OCI-LY3 (cell line): ENCODE measurements at regions not wholly inside any gene's neighbourhood (a gene's known extent, or its start where the extent isn't known, plus 50 kb on each side); places are given as distances from the start of the nearest gene placed in this dataset.

ENCODE experiments used
- H2AFZ ChIP-seq: fragments of 200-600, 300-600 bp; shearing (Covaris generic); 2 replicates; pipeline ENCODE4 v1.6.0; 2014; ENCODE audit warnings: antibody characterized with exemption, low read depth, low read length
- H3K27ac ChIP-seq: fragments of 200-600, 300-600 bp; sonication (generic); 2 replicates; pipeline ENCODE4 v1.5.1; 2014; ENCODE audit warnings: mild to moderate bottlenecking, low read length, moderate library complexity, mixed read lengths
- H3K27me3 ChIP-seq: fragments of 200-600, 300-600 bp; sonication (generic); 2 replicates; pipeline ENCODE4 v1.6.1; 2014; ENCODE audit warnings: low read depth, low read length, mixed read lengths
- H3K36me3 ChIP-seq: fragments of 200-600, 300-600 bp; sonication (generic); replicated peaks from 2 replicates; pipeline ENCODE3; 2014; ENCODE audit warnings: low read depth, low read length, mixed read lengths
- H3K4me1 ChIP-seq: fragments of 300-600, 200-600 bp; sonication (generic); 2 replicates; pipeline ENCODE4 v1.6.1; 2014; ENCODE audit warnings: low read length, mixed read lengths
- H3K4me2 ChIP-seq: fragments of 200-600, 300-600 bp; sonication (generic); 2 replicates; pipeline ENCODE4 v1.6.1; 2014; ENCODE audit warnings: low read length, mixed read lengths
- H3K4me3 ChIP-seq: fragments of 300-600, 200-600 bp; sonication (generic); 2 replicates; pipeline ENCODE4 v1.5.1; 2014; ENCODE audit warnings: antibody characterized with exemption, mild to moderate bottlenecking, low read length, moderate library complexity
- H3K79me2 ChIP-seq: fragments of 300-600, 200-600 bp; shearing (Covaris generic); 2 replicates; pipeline ENCODE4 v1.6.1; 2014; ENCODE audit warnings: mild to moderate bottlenecking, low read length, mixed read lengths
- H3K9ac ChIP-seq: fragments of 300-600, 200-600 bp; shearing (Covaris generic); 2 replicates; pipeline ENCODE4 v1.6.0; 2014; ENCODE audit warnings: mild to moderate bottlenecking, low read length, moderate library complexity
- H3K9me3 ChIP-seq: fragments of 200-600, 300-600 bp; shearing (Covaris generic); 2 replicates; pipeline ENCODE4 v1.6.1; 2014; ENCODE audit warnings: low read length, mixed read lengths; ENCODE audit not compliant: insufficient read depth
- H4K20me1 ChIP-seq: fragments of 200-600, 300-600 bp; sonication (generic); 2 replicates; pipeline ENCODE4 v1.6.1; 2016; ENCODE audit warnings: low read length, mixed read lengths; ENCODE audit not compliant: insufficient read depth
- EZH2phosphoT487 ChIP-seq: fragments of 200-600 bp; shearing (Covaris generic); IDR thresholded peaks from 2 replicates; pipeline ENCODE4 v1.6.1; 2018; ENCODE audit warnings: antibody characterized with exemption, mixed run types, low read depth
- TF ChIP-seq, protein P1 (sequence below): fragments of 200-600, 300-600 bp; sonication (generic); IDR thresholded peaks from 2 replicates; pipeline ENCODE4 v1.5.1; 2014; ENCODE audit warnings: antibody characterized with exemption, low read length, low read depth

- TF ChIP-seq, protein P1, sequence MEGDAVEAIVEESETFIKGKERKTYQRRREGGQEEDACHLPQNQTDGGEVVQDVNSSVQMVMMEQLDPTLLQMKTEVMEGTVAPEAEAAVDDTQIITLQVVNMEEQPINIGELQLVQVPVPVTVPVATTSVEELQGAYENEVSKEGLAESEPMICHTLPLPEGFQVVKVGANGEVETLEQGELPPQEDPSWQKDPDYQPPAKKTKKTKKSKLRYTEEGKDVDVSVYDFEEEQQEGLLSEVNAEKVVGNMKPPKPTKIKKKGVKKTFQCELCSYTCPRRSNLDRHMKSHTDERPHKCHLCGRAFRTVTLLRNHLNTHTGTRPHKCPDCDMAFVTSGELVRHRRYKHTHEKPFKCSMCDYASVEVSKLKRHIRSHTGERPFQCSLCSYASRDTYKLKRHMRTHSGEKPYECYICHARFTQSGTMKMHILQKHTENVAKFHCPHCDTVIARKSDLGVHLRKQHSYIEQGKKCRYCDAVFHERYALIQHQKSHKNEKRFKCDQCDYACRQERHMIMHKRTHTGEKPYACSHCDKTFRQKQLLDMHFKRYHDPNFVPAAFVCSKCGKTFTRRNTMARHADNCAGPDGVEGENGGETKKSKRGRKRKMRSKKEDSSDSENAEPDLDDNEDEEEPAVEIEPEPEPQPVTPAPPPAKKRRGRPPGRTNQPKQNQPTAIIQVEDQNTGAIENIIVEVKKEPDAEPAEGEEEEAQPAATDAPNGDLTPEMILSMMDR = no peak
- TF ChIP-seq EZH2phosphoT487 = no peak
Measured at GRCh38 chr2:49236316-49236715, 82.0 kb upstream of the FSHR start.

GRCh38 chr2:49226360-49226759 is 72.0 kb upstream of the FSHR start:
- Histone ChIP-seq H3K9ac (no peak overlapping the region), H3K9me3 (no peaks in the 10 kb centered on the region), H3K27ac (no peak overlapping the region), H3K79me2 (no peaks in the 10 kb centered on the region), H3K27me3 (no peaks in the 10 kb centered on the region), H3K36me3 (no peaks in the 10 kb centered on the region), H3K4me3 (no peak overlapping the region), H2AFZ (no peak overlapping the region), H4K20me1 (no peaks in the 10 kb centered on the region), H3K4me2 (no peak overlapping the region), H3K4me1 (no peaks in the 10 kb centered on the region)
- TF ChIP-seq EZH2phosphoT487 = no peak
- TF ChIP-seq, protein P1 = no peak

More at GRCh38 chr2:49236316-49236715, 82.0 kb upstream of the FSHR start:
- no peak overlapping the region for H3K4me3 ChIP-seq
- H3K9ac ChIP-seq = no peak overlapping the region
- H3K79me2 ChIP-seq = no peaks in the 10 kb centered on the region
- no peak overlapping the region for H2AFZ ChIP-seq
- no peaks in the 10 kb centered on the region for H3K4me1 ChIP-seq
- H3K9me3 ChIP-seq = no peaks in the 10 kb centered on the region
- H3K27ac ChIP-seq = no peak overlapping the region
- no peaks in the 10 kb centered on the region for H3K27me3 ChIP-seq
- H4K20me1 ChIP-seq = no peaks in the 10 kb centered on the region
- no peak overlapping the region for H3K4me2 ChIP-seq
- H3K36me3 ChIP-seq = no peaks in the 10 kb centered on the region

- TF ChIP-seq, protein P1 = no peak
- TF ChIP-seq EZH2phosphoT487 = no peak
- H3K36me3 ChIP-seq = no peaks in the 10 kb centered on the region
- no peaks in the 10 kb centered on the region for H3K27me3 ChIP-seq
- no peak overlapping the region for H3K9ac ChIP-seq
- no peaks in the 10 kb centered on the region for H3K4me1 ChIP-seq
- H4K20me1 ChIP-seq = no peaks in the 10 kb centered on the region
- H3K27ac ChIP-seq = no peak overlapping the region
- no peak overlapping the region for H3K4me3 ChIP-seq
- H3K4me2 ChIP-seq = no peak overlapping the region
- H3K9me3 ChIP-seq = no peaks in the 10 kb centered on the region
- no peaks in the 10 kb centered on the region for H3K79me2 ChIP-seq
- H2AFZ ChIP-seq = no peak overlapping the region
Measured at GRCh38 chr2:49225126-49225525, 70.8 kb upstream of the FSHR start.

DNA sequence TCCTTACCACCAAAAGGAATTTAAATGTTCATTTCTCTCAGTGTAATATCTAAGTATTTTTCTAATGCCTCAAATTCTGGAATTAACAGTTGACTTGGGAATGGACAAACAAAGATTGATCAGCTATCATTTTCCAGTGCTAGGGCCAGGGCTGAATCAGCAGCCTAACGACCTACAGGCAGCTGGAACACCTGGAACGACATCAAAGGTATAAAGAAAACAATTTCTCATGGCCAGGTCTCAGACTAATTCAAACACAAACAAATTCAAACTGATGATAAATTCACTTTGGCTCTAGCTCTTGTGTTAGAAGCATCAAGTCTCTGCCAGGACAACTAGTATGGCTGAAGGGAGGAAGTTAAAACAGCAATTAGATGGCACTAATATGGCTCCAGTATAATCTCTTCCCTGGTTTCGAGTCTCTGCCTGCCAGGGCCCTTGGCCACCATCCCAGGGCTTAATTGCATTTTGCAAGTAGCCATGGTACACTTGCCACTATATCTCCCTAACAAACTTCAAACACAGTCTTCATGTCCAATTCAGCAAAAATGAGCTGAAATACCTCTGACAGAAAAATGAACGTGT is 70.2 kb upstream of the FSHR start:
- H3K27me3 ChIP-seq = no peaks in the 10 kb centered on the region
- no peak overlapping the region for H3K4me2 ChIP-seq
- H2AFZ ChIP-seq = no peak overlapping the region
- no peak overlapping the region for H3K9ac ChIP-seq
- no peaks in the 10 kb centered on the region for H3K9me3 ChIP-seq
- no peak for TF ChIP-seq EZH2phosphoT487
- TF ChIP-seq, protein P1 = no peak
- H3K27ac ChIP-seq = no peak overlapping the region
- H3K4me1 ChIP-seq = no peaks in the 10 kb centered on the region
- H3K4me3 ChIP-seq = no peak overlapping the region
- no peaks in the 10 kb centered on the region for H3K79me2 ChIP-seq
- no peaks in the 10 kb centered on the region for H4K20me1 ChIP-seq
- no peaks in the 10 kb centered on the region for H3K36me3 ChIP-seq
